ELF-1 (cell line): ENCODE measurements at regions not wholly inside any gene's neighbourhood (a gene's known extent, or its start where the extent isn't known, plus 50 kb on each side); places are given as distances from the start of the nearest gene placed in this dataset.
"Not testable (repeated sequence)": the region's sequence is repeated elsewhere in the genome, so short reads cannot be mapped to it uniquely, and the experiment has no call there.

ENCODE experiments used
- DNase-seq: peaks from one replicate; pipeline ENCODE4 v3.0.0-alpha.2; 2016; ENCODE audit warnings: low read depth, low spot score

- DNase-seq = no peak
Measured at GRCh38 chr13:30520571-30520970, 54.8 kb upstream of the HMGB1 start.

- no peak for DNase-seq
Measured at GRCh38 chr13:30523211-30523610, 57.5 kb upstream of the HMGB1 start.

GRCh38 chr13:30523817-30524216 is 58.1 kb upstream of the HMGB1 start:
- DNase-seq = not testable (repeated sequence)

GRCh38 chr13:30525212-30525611 is 59.5 kb upstream of the HMGB1 start:
- not testable (repeated sequence) for DNase-seq

GRCh38 chr13:30526612-30527495 is 61.1 kb upstream of the HMGB1 start:
- DNase-seq = peak; percentile 87

GRCh38 chr13:30529085-30529834 is 63.5 kb upstream of the HMGB1 start:
- no peak for DNase-seq

- DNase-seq = no peak
Measured at GRCh38 chr13:30535046-30535445, 69.3 kb upstream of the HMGB1 start.

GRCh38 chr13:30545320-30545719 is 72.4 kb upstream of the USPL1 start:
- DNase-seq = no peak

- DNase-seq = not testable (repeated sequence)
Measured at GRCh38 chr13:30548046-30548445, 69.7 kb upstream of the USPL1 start.

GRCh38 chr13:30551189-30551588 is 66.5 kb upstream of the USPL1 start:
- peak; percentile 14 for DNase-seq

GRCh38 chr13:30552567-30552966 is 65.2 kb upstream of the USPL1 start:
- no peak for DNase-seq

- no peak for DNase-seq
Measured at GRCh38 chr13:30559274-30559673, 58.4 kb upstream of the USPL1 start.

- DNase-seq = no peak
Measured at GRCh38 chr13:30560212-30560611, 57.5 kb upstream of the USPL1 start.

- DNase-seq = no peak
Measured at GRCh38 chr13:30561511-30561910, 56.2 kb upstream of the USPL1 start.

GRCh38 chr13:30564489-30564888 is 53.2 kb upstream of the USPL1 start:
- no peak for DNase-seq

GRCh38 chr13:30565658-30566057 is 52.1 kb upstream of the USPL1 start:
- DNase-seq = no peak

GRCh38 chr13:30567072-30567471 is 50.6 kb upstream of the USPL1 start:
- no peak for DNase-seq
